Jurkat, Clone E6-1 (cell line): ENCODE measurements at regions not wholly inside any gene's neighbourhood (a gene's known extent, or its start where the extent isn't known, plus 50 kb on each side); places are given as distances from the start of the nearest gene placed in this dataset.

ENCODE experiments used
- DNase-seq: peaks from one replicate; pipeline ENCODE4 v3.0.0-alpha.2; 2011; ENCODE audit warnings: low read depth, low spot score
- H3K4me3 ChIP-seq: 2 replicates; pipeline ENCODE4 v1.5.1; 2011; ENCODE audit warnings: mild to moderate bottlenecking, low read length, control low read depth, moderate library complexity

- no peak for DNase-seq
Measured at GRCh38 chr5:125199373-125199772, 452.9 kb upstream of the ZNF608 start.

DNA sequence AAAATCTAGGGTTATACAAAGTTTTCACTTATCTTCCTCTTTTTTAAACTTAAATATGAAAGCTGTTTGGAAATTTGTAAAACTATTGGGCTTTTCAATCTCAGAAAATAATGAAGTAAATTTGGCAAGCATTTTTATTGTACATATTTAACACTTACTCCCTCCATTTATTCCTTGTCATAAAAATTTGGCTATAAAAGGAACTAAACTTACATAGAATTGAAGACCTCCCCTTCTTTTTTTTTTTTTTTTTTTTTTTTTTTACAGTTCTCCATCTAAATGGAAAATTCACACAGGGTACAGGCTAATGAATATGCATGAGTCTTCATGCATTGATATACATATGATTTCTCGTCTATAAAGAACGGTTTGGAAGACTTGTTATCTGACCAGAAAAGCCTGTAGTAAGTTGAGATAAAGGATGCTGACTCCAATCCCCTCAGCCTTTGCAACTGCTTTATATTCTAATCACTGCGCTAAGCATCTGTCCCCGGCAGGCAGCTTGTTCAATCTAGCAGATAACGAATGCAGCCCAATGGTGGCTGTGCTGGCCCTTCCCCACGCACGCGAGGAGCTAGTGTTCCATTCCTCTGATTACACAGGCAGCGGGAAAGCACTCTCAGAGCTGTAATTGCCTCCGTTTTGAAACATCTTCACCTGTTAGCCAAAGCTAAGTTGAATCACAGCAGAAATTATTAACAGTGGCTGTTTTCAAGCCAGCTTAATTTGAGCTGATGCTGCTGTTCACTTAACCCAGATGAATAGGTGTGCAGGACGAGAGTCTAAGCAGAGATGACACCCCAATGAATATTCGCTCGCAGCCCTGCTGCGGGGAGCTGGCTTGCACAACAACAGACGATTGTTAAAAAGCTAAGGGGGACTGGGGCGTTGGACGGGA lies 453.8 kb upstream of the ZNF608 start:
- DNase-seq, result no peak

More at GRCh38 chr5:125199373-125199772, 452.9 kb upstream of the ZNF608 start:
- no peak overlapping the region for H3K4me3 ChIP-seq

DNA sequence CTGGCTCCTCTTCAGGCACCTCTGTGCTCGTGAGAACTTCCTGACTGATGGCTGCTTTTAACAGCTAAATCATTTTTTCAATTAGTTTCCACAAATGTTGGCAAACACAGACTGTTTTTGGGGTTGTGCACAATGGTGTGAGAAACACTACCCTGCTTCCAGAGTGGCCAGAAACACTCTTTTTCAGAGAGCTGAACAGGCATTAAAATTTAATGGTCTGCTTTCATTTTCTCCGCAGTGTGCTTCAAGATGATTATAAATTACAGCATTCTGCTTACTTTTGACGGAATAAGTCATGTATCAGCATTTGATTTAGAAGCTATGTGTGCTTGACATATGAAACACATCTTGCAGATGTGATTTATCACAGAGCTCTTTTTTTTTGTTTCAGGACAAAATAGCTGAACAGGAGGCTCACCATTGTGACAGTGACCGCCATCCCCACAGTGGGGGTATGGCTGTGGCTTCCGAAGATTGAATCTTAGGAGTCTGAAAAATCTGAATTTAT lies 454.5 kb upstream of the ZNF608 start:
- no peak for DNase-seq
- H3K4me3 ChIP-seq, result no peak overlapping the region

More for the DNA sequence above, 453.8 kb upstream of the ZNF608 start:
- no peak overlapping the region for H3K4me3 ChIP-seq

- no peak for DNase-seq
- H3K4me3 ChIP-seq, result no peak overlapping the region
Measured at GRCh38 chr5:125201446-125202052, 455.1 kb upstream of the ZNF608 start.

- no peak overlapping the region for H3K4me3 ChIP-seq
- DNase-seq, result no peak
Measured at GRCh38 chr5:125202353-125202752, 455.9 kb upstream of the ZNF608 start.

- DNase-seq, result no peak
- H3K4me3 ChIP-seq, result no peak overlapping the region
Measured at GRCh38 chr5:125202871-125203438, 456.5 kb upstream of the ZNF608 start.

GRCh38 chr5:125203912-125204311 lies 457.5 kb upstream of the ZNF608 start:
- no peak for DNase-seq
- no peak overlapping the region for H3K4me3 ChIP-seq

DNA sequence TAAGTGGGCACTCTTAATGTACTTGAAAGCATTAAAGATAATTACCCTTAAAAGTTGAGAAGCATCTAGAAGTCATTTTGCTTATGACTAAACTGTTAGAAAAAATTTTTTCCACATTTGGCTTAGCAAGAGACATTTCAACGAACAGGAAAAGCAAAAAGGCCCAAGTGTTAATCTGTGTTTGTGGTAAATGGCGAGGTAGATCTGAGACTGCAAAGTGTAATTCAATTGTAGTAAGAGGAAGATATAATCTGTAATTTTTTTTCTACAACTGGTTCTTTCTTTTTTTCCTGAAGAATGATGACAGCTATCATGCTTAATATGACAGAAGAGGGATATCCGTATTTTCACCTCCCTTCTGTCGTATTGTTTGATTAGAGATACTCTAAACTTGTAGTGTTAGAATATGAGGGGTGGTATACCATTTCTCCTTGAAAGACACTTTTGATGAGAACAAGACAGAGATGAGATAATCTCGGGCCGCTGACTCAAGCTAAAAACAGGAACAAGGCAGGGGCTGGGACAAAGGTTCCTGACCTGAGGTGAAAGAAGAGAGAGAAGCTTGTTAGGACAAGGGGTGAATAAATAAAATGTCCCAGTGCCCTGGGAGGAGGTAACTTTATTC lies 459.3 kb upstream of the ZNF608 start:
- peak; percentile 35 for DNase-seq

DNA sequence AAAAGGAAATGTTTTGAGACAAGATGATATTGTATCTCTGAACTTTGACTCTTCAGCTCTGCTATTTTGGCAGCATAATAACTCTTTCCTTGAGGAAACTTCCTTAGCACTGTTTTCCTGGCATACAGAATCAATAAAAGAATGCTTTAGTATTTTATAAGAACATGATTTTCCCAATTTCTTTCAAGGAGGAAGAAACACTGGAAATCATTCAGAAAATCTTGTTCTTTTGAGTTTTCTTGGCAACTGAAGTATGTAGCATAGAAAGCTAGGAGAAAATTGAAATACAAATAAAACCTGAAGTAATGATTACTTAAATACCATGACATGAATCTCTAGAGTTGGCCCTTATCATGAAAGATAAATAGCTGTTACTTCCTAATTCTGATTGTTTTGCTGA lies 461.4 kb upstream of the ZNF608 start:
- no peak for DNase-seq
- no peak overlapping the region for H3K4me3 ChIP-seq

More for the DNA sequence above, 459.3 kb upstream of the ZNF608 start:
- H3K4me3 ChIP-seq, result no peak overlapping the region

DNA sequence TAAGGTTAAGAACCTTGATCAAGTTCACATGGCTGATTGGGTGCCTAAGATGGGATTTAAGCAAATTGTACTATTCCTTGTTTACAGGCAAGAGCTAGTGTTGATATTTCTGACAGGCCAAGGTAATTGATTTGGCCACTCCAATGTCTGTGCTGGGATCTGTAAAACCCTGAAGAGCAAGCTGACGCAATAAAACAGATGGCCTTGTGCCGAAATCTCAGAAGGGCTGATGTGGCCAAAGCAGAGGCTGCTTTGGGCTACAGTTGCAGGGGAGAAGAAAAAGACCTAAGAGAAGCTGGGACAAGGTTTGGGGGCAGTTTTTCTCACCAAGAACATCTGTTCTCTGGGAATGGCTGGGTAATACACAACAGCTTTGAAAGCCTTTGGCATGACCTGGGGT lies 463.2 kb upstream of the ZNF608 start:
- no peak overlapping the region for H3K4me3 ChIP-seq
- DNase-seq, result no peak

DNA sequence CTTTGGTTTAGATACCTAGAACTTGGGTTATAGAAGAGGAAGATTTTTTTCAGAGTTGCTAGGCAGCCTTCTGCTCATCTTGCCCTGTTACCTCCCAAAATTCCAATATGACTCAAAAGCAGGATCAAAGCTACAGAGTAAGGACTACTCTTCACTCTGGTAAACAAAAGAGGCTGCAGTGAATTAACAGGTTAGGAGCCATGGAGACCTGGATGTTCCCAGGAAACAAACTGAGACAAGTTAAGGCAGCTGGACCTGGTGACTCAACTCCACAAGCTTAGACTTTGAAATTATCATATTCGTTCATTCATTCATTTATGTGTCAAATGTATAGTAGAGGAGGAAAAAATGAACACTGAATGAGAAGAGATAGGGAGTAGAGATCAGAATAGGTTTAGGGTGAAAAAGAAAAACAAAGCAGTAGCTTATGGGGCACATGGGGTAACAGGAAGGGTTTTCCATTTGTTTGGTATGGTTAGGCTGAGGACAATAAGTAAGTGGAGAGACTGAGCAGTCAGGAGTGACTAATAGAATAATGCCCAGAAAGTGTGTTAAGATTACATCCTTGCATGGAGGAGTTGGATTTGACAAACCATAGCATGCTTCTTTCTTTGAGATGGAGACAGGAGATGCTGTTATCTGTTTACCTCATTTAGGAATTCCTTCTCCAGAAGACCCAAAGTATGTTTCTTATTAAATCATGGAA lies 464.0 kb upstream of the ZNF608 start:
- no peak overlapping the region for H3K4me3 ChIP-seq
- no peak for DNase-seq

DNA sequence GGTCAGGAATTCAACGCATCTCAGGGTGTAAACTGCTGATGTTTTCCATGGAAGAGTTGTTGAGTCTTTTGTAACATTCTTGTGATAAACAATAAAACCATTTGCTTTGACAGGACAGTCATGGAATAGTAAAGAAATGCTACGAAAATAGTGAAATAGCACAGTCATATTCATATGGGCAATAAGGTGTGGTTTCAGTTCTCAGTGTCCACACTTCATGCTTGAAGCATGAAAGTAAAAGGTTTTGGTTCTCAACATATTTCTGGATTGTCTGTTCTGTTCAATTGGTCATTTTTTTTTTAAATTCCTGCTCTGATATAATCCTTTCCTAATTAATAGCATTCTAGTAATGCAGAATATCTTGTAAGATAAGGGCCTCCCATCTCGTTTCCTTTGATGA lies 467.6 kb upstream of the ZNF608 start:
- no peak for DNase-seq

DNA sequence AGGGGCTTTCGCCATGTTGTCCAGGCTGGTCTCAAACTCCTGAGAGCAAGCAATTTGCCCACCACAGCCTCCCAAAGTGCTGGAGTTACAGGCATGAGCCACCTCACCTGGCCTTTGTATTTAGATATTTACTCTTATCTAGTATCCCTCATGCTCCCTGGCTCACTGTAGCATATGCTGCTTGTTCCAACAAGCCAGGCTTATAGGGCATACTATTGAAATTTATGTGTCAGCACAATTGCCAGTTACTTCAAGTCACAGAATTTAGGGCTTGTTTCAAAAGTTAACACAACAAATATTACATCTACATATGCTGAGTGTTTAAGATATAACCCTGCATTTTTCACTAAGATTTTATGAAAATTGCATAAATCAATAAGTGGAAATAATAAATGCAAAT lies 469.2 kb upstream of the ZNF608 start:
- DNase-seq, result no peak

More for the DNA sequence above, 467.6 kb upstream of the ZNF608 start:
- H3K4me3 ChIP-seq, result no peak overlapping the region

GRCh38 chr5:125219710-125220109 lies 473.3 kb upstream of the ZNF608 start:
- DNase-seq, result no peak
- no peak overlapping the region for H3K4me3 ChIP-seq

More for the DNA sequence above, 469.2 kb upstream of the ZNF608 start:
- H3K4me3 ChIP-seq, result no peak overlapping the region

GRCh38 chr5:125220284-125220683 lies 473.8 kb upstream of the ZNF608 start:
- no peak for DNase-seq
- no peak overlapping the region for H3K4me3 ChIP-seq

DNA sequence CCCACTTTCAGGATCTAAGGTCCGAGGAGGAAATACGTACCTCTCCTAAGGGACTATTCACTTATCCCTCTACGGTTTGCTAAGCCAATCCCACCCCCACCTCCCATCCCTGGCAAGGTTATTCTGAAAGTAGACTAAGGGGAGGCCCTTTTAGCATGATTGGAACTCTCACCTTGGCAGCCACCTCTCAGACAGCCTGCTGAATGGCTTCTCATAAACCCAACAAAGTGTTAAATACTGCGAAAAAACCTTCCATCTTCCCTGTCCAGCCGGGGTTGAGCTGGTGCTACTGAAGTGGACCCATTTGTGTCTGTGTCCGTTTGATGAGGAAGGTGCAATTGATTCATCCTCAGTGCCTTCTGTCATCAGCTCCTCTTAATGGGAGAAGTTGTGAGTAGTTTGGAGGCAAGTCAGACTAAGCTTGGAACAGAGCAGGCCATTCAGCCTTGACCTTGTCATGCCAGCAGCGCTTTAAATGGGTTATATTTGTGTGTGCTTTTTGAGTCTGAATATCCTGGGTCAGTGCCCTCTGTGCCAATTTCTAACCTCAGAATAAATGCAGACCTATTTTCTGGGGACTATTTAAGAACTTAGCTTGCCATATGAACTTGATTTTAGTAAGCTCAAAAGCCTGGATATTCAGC lies 476.3 kb upstream of the ZNF608 start:
- no peak overlapping the region for H3K4me3 ChIP-seq
- no peak for DNase-seq

DNA sequence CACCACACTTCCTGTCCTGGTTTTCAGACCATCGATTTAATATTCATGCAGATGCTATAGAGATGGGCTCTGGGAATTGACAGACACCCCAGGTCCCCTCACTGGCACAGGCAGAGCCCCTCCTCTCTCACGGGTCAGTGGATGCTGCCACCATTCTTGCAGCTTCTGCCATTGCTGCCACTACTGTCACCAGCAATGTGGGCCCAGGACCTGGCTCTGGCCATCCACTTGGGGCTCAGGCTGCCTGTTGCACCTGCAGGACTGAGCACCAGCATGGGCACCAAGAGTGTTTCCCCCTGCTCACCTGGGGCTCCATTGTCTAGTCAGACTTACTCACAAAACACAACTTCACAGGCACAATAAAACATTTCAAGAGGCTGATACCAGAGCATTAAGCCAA lies 479.0 kb upstream of the ZNF608 start:
- DNase-seq, result no peak
- no peak overlapping the region for H3K4me3 ChIP-seq

- H3K4me3 ChIP-seq, result no peak overlapping the region
Measured at GRCh38 chr5:125226825-125227224, 480.4 kb upstream of the ZNF608 start.

More at GRCh38 chr5:125226825-125227224, 480.4 kb upstream of the ZNF608 start:
- DNase-seq, result no peak
